Occipital lobe (tissue), 1 donor: ENCODE measurements at regions not wholly inside any gene's neighbourhood (a gene's known extent, or its start where the extent isn't known, plus 50 kb on each side); places are given as distances from the start of the nearest gene placed in this dataset.
A peak's percentile ranks its signal among the peaks of the same experiment; 100 is the strongest.

Experiments
- DNase-seq: peaks from one replicate; lab custom pipeline; 2025; lab: John Stamatoyannopoulos, UW

DNA sequence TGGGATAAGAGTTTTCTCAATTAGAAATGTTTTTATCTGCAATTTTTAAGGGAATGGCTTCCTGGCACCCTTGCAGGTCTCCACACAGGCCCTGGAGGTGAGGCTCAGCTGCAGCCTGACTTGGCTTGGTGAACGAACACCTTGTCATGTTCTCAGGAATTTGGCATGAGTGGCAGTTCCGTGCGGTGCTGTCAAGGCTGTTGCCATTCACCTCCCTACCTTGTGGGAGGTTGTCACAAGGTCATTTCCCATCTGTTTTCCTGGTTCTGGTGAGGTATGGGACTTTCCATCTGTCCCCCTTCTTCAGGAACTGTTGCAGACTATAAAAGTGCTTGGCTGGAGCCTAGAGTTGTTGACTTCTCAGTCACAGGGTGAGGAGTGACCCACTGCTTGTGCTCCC, 82.9 kb downstream of the ELOVL4 start:
- no peak for DNase-seq

DNA sequence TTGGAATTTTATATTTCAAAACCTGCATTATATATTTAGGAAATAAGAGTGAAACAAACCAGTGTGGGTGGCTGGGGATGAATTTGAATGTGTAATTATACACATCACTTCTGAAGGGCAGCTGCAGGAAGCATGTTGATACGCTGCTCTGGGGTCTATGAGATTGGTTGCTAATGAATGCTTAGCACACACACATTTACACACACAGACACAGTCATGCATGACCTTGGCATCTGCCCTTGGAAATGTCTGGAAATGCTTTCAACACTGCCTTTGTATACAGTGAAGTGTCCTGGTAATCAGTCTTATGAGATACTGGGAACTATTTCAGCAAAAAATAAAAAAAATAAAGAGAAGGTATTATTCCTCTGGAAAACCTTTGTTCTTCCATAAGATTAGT, 83.4 kb downstream of the ELOVL4 start:
- no peak for DNase-seq

DNA sequence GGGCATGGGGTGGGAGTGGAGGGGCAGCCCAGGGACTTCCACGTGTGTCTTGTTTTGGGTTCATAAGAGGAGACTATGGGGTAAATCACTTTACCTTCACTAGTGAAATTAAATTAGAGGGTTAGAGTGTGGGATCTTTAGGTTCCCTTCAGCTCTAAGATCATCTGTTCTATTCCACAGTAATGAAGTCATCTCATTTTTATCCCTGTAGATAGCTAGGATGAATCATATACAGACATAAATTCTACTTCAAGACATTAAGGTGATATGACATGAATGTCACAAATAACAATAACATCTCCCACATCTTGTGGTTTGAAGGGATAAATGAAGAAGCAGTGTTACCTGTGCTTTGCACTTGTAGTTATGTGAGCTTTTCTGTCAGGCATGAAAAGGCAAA, 83.8 kb downstream of the ELOVL4 start:
- DNase-seq, result no peak

DNA sequence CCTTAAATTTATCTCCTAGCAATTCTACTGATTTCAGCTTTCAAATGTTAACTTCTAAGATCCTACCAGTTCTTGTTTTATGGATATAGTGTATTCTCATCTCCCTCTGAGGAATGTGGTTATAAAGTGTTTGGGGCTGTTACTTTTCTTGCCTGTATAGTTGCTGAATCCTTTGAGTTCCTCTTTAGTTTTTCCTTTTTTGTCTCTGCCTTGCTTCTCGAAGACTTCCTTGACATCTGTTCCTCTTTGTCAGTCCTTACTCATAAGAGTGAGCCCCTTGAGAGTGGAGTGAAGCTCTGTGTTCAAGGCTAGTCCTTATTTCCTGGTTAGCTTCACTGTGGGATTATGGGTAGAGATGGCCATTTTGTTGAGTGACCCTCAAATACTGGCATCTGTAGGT, 84.6 kb downstream of the ELOVL4 start:
- DNase-seq, result no peak

DNA sequence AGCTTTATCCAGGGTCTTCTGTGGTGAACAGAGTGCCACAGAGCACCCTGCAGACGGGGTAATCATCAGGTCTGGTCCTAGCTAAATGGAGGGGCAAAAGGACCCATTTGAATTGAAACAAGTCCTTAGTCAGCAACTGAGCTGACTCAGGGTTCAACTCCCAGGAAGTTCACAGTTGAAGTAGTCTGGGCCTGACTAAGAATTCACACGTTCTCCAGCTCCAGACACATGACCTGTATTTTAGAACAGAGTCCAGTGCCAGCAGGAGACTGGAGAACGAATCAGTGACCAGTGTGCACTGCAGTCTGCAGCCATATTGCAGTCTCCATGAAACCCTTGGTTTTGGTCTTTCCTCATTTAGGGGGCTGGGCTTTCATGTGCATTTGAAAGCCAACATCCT, 85.2 kb downstream of the ELOVL4 start:
- DNase-seq, result no peak

DNA sequence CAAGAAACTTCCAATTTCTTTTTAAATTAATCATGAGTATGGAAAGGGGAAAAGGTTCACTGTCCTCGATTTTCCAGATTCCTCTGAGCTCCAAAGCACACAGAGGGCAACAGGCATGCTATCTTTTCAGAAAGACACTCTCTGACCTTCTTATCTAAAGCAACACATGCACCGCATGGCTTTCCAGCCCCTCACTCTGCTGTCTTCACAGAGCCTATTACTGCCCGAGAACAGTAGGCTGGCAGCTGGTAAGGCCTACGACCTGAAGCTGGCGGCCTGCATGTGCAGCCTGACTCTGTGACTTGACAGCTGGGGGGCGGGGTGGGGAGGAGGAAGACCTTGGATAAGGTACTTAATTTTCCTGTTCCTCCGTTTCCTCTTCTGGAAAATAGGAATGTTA, 86.3 kb downstream of the ELOVL4 start:
- no peak for DNase-seq

DNA sequence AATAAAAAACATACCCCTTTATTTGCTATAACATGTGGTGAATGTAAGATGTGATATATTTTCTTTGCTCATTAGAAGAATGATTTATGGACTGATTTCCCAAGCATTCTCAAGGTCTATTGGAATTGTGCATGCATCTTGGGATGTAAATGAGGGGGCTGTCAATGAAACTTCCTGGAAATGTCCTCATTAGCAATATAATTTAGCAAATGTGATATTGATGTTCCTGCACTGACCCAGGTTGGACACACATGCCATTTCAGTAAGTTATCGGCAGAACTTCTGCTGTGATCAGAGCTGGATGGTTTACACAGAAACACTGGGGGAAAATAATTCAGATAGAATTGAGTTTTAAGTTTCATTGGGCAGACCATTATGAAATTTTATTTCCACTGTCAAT, 99.9 kb downstream of the ELOVL4 start:
- no peak for DNase-seq

DNA sequence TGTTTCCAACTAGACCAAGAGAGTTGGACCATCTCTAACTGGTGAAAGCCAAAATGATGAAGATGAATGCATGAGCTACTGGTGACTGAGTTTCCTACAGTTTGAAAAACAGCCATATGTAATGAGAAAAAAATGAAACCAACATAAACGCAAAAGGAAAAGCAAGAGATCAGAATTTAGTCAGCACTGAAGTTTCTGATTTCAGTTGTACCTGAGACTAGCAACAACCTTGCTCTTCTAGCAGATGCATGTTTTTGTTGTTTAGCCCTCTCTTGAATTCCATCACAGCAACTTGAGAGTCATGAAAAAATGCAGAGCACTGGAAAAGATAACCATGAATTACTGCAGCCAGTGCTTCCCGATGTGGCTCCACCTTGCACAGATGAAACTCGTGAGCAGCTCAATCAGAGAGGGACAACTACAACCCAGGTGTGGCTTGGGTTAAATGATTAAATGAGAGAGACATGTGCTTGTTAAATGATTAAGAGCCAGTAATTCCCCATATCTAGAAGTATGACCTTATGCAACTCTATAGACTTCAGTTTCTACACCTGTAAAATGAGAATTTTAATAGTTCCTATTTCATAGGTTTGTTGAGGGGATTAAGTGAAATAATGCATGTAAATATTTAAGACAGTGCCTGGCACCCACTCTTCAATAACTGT, 104.8 kb downstream of the ELOVL4 start:
- no peak for DNase-seq

DNA sequence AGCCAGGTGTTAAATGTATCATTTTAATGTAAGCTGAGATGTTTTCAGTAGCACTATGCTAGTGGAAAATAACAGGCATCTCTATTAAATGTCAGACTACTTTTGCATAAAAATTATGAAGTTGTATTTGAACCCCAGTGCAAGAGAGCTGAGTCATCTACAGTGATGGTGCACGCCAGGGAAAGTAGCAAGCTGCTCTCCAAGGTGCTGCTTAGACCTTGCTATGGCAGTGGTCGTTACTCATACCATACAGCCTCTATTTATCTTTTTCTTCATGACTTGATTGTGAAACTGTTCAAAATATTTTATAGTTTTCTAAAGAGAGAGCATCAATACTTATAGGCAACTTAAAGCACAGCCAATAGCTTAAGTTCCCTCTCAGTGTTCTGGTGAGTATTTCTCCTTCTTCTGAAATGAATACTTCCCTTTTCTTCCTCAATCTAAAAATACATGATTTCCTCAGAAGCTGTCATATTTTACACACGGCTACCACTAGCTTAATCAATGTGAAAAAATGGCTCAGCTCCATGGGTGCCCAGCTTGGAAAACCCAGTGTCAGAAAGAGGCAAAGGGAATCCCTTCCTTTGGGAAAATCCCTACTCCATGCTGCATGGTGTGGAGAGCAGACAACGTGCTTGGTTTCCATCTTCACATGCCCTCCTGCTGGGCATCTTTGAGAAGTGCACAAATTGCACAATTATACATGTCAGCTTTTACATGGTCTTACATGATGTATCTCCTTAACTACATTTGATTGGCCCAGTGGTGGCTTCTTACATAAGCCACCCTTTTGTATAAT, 105.6 kb downstream of the ELOVL4 start:
- no peak for DNase-seq

DNA sequence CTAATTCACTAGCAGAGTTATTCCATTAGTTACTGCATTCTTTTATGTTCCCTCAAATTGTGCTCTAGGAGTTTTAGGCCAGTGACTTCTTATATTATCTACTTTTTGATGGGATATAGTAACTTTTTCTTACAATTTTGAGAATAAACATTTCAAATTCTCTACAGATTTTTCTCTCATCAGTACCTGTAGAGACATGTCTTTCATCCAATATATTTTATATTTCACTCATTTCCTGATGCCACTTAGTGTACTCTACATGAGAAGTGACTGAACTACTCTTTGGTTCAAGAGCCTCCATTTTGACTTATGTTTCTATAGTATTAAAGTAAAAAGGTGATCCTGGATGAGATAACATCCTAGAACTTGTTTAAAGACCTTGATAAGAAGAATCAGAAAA, 108.5 kb downstream of the ELOVL4 start:
- DNase-seq, result no peak

DNA sequence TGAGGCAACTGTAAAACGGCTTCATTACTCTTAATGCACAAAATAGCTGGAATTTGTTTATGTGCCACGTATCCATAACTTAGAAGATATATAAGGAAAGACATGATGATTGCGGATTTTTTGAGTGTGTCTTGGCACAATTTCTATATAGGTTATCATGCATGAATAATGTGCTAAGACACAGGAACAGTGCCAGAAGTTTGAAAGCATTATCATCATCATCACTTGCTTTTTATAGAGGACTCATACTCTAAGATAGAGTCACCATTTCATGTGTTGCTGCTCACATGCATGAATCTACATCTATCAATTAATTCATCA, 113.4 kb downstream of the ELOVL4 start:
- DNase-seq, result no peak

DNA sequence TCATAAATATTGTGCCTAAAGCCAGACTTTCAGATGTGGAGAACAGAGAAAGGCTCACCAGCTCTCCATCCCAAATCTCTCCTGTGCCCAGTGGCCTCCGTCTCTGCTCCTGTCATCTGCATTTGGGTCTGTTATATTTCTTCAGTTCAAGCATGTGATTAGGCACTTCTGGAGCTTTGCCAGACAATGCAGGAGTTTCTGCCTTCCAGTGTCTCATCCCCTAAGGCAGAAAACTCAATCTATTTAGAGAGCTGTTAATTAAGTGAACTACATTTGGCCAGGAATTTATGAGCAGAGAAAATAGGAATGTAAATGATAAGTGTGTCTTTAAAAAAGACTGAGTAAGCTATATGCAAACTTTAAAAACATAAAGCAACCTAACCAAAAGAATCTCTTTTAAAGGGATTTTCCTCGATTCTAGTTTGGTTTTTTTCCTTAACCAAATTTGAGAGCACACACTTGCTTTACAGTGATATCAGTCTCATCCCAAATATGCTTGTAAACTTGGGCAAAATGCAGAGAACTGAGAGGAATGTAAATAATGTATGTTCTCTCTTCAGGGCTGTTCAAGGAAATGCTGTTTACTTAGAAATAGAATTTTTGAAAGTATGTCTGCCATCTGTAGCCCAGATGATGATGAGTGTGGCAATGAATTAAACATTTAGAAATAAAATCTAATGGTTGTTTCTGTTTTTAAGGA, 113.9 kb downstream of the ELOVL4 start:
- DNase-seq, result no peak

DNA sequence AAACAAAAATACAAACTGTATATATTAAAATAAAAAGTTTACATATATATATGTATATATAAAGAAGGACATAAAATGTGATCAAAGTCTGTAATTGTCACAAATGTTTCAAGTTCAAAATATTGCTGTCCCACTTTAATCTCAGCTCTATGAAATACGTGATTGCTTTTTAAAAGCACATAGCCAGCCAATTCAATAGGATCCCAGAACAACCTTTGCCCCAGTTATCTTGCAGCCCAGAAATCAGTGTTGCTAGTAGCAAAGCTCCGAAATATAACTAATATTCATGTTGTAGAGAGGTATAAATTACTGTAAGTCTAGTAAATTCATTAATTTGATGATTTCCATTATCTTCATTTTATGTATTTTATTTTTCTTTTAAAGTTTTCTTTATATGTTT, 114.6 kb downstream of the ELOVL4 start:
- no peak for DNase-seq

DNA sequence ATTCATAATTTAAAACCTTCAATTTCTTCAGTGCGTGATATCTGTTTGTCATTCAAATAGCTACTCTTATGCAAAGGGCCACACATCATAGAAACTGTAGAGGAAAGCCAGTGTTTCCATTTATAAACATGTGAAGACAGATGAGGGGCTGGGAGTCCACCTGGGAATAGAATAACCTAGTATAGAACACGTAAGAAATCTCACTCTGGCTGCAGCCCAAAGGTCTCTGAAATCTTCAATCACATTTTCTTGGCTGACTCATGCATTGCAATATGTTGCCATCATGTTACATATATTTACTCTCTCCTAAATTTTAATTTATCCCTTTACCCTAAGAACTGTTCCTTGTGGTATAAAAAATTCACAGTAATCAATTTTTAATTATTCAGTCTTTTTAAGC, 123.2 kb downstream of the ELOVL4 start:
- DNase-seq, result no peak

DNA sequence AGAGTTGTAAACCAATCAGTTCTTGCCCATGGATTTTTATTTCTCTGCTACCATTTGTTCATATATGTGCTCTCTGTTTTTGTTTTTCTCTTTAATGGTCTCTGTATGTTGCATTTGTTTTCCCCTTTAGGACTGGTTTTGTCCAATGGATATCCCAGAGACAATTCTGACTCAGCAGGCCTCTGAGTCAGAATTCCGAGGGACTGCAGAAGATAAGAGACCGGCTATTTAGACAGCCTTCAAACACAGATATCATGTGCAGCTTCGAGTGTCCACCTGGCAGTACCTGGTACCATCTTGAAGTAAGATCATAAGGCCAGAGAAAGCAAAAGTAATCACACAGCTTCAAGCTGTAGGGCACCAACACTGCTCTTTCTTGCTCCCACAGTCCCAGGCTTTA, 125.5 kb downstream of the ELOVL4 start:
- no peak for DNase-seq

DNA sequence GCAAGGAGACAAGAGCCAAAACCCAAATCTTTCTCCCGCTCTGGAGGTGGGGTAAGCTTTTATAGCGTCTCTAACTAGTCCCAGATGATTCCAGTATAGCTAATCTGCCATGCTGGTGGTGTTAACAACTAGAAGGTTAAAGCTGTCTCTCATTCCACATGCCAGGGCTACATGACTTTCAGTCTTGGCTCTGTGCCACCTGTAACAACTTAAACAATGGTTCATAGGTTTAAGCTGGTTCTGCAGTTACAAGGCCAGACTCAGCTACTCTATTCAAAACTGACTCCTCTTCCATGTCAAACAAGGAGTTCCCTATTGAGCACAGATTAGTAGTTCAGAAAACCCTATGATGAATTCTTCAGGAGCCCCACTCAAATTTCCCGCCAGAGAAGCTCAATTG, 128.9 kb downstream of the ELOVL4 start:
- DNase-seq, result no peak

DNA sequence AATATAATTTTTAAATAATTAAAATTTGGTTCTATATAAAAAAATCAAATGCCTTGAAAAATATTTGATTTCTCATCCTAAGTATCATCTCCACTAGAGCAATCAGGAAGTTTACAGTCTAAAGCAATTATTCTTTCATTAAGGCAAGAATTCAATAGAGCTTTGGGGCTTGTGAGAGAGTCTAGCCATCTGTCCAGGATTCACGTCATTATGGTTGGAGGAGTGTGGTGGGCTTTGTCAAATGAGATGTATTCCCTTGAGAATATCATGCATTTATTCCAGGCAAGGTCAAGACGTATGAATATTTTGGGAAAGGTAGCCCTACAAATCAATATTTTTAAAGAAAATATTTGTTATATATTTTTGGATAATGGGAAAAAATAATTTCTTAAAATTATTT, 132.4 kb downstream of the ELOVL4 start:
- DNase-seq, result no peak

DNA sequence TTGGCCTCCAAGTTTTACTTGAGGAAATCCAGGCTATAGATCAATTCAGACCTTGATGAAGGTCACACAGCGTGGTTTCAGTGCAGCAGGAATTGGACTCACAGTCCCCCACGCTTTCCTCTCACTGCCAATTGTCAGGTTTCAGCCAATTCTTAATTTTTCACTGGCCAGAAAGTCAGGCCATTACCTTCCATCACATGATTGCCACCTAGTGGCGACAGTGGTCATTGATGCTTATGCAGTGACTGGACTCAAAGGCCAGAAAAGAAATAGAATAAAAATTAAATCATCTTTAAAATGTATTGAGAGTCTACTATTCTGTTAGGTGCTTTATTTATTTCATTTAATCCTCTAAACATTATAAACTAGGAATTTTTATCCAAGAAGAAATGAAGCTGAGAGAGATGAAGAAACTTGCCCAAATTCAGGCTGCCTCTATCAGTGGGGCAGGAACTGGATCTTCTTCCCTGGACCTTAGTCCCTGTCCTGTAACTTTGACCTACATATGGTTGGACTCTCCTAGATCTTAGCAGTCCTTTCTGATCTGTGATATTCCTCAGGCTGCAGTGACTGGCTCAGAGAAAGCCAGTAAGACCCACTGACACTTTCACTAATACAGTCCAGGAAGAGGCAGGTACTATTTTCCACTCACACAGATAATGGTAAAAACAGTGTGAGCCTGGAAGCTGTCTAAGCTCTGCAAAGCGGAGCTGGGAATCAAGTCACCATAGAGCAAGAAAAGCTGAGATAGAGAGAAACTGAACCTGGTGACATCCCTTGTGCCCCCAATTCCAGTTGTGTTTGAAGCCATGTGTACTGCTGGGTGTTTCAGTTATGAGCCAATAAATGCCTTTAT, 133.3 kb downstream of the ELOVL4 start:
- DNase-seq, result peak; percentile 41

DNA sequence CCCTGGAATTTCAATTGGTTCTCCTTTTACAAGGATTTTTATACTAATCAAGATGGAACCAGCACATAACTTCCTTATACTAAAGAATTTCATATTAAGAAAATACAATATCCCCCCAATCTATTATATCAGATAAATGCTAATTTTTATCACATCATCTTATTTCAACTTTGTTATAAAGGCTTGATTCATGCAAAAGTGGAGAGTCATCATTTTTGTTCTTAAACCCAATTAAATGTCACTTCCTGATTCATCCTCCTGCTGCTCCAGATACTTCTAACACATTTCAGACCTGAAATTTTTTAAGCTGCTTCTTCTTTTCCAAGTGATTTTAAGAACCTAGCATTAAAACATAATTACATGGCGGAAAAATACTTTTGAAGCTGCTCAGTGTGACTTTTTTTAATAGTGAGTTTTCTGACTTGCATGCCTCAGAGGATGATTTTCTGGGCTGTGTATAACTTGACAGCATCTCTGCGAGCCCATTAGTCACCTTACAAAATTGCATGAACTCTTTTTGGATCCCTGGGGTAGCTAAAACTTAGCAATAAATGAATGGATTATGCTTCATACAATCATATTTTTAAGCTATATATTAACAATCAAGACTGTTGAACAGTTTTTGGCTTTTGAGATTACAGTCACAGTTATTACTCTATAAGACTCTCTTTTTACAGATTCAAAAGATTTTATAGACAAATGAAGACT, 134.1 kb downstream of the ELOVL4 start:
- DNase-seq, result no peak

DNA sequence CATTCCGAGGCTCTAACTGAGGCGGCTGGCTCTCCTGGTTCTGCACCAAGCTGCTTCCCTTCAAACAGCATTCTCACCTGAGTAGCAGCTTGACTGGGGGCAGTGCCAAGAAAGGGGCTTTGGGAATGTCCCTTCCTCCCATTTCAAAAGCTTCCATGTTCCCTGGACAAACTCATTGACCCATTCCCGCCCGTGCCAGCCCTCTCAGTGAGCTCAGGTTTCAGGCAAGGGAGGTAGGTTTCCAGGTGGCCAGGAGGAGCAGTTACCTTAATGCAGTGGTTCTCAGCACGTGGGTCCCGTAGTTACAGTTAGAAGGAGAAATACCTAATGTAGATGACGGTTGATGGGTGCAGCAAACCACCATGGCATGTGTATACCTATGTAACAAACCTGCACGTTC, 135.2 kb downstream of the ELOVL4 start:
- no peak for DNase-seq

DNA sequence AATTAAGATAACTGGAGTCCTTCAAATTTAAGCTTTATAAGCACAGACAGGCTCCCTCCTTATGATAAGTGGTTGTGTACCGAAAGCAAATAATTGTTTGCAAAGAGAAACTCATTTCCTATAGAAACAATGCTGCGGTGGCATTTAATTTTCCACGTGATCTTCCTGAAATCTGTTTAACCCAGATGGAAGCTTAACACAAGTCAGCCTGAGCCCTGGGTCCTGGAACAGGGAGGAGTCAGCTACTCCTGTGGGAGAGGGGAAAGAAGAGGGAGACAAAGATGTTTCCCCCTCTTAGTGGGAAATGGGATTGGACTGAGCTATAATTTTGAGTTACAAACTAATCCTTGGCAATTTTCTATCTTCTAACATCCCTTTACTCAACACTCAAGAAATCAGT, 136.5 kb downstream of the ELOVL4 start:
- DNase-seq, result no peak
